ENCODE measurements at regions not wholly inside any gene's neighbourhood (a gene's known extent, or its start where the extent isn't known, plus 50 kb on each side); places are given as distances from the start of the nearest gene placed in this dataset.
A peak's percentile ranks its signal among the peaks of the same experiment; 100 is the strongest.

DNA sequence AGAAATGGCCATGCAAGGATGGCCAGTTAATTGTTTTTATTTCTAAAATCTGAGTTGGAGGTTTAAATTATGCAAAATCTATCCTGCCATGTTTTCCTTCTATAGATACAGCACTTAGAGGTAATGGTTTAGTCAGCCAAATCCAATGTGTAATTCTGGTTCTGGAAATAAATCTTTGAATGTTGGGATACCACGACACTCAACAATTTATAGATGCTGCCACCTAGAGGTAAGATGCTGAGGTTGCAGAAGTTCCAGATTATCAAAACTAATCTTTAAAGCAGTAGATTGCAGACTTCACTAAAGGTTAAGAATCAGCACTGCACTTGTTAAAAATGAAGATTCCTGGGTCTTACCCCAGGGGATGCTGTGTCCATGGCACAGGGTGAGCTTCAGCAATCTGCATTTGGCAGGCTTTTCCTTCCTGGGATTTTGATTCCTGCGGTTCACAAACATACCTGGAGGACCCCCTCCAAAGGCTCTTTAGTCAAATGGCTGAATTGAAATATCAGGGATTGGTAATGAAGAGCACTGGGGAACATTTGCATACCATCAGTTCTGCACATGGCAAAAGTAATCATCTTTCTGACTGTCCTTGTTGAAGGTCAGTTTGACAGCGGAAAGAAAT is 53.4 kb upstream of the ANO4 start:
- DNase-seq (ENCODE audit: low read depth) = peak; percentile 14

DNA sequence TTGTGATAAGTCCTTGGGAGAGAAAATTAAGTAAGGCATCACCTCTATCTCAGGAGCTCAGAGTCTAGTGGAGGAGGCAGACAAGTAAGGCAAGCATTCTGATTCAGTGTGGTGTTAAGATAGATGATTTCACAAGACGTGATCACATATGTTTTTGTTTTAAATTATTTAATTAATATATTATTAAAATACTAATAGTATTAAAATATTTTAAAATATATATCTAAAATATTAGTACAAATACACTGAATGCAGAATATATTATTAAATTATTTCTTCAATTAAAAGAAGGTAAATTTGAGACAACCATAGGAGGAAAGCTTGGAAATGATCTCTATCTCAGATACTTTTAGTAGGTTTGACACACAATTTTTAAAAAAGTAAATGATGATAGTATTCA is 51.5 kb upstream of the ANO4 start:
- no peak for DNase-seq (ENCODE audit: low read depth)
